WI38 (cell line): ENCODE measurements at regions not wholly inside any gene's neighbourhood (a gene's known extent, or its start where the extent isn't known, plus 50 kb on each side); places are given as distances from the start of the nearest gene placed in this dataset.

Experiments
- H3K4me3 ChIP-seq: 2 replicates; pipeline ENCODE4 v1.5.1; 2011; ENCODE audit warnings: low read depth, mild to moderate bottlenecking, control low read depth, low read length
- CTCF ChIP-seq: IDR thresholded peaks from 2 replicates; pipeline ENCODE4 v1.5.1; 2012; ENCODE audit warnings: low read depth, mild to moderate bottlenecking, control low read depth, low read length

DNA sequence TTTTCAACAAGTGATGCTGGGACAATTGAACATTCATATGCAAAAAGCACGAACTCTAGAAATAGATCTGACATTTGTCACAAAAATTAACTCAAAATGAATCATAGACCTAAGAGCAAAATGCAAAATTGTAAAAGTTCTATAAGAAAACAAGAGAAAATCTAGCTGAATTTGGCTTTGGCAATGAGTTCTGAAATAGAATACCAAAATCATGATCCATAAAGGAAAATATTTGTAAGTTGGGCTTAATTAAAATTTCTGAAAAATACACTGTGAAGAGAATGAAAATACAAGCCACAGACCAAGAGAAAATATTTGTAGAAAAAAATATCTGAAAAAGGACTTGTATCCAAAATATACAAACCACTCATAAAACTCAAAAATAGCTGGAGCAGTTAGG, 698.8 kb upstream of the CELF2 start:
- TF ChIP-seq CTCF, result no peak
- H3K4me3 ChIP-seq, result no peak overlapping the region

DNA sequence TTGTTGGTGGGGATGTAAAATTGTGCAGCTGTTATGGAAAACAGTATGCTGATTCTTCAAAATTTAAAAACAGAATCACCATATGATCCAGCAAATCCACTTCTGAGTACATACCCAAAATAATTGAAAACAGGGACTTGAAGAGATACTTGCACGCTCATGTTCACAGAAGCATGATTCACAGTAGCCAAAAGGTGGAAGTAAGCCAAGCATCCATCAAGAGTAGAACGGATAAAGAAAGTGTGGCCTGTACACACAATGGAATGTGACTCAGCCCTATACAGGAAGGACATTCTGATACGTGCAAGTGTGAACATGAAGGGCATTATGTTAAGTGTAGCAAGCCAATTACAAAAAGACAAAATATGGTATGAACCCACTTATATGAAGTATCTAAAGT, 696.7 kb upstream of the CELF2 start:
- TF ChIP-seq CTCF, result no peak
- H3K4me3 ChIP-seq, result no peak overlapping the region

DNA sequence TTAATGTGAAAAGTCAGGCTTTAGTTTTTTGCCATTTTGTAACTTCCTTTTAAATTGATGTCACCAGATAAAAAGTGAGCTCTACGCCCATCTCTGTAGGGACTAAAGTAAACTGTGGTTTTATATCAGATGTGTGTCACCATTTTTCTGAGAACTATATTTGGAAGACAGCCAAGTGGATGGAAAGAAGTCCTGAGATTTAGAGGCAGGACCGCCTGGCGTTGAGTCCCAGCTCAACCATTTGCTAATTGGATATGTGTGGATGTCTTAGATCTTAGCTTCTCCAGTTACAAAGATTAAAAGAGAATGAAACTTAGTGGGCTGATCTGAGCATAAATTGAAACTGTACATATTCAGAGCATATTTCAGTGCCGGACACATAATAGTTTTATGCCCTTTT, 691.6 kb upstream of the CELF2 start:
- TF ChIP-seq CTCF, result no peak
- no peak overlapping the region for H3K4me3 ChIP-seq

- H3K4me3 ChIP-seq, result no peak overlapping the region
- no peak for TF ChIP-seq CTCF
Measured at GRCh38 chr10:10327934-10328333, 689.7 kb upstream of the CELF2 start.

- no peak for TF ChIP-seq CTCF
- no peak overlapping the region for H3K4me3 ChIP-seq
Measured at GRCh38 chr10:10330418-10330817, 687.3 kb upstream of the CELF2 start.

DNA sequence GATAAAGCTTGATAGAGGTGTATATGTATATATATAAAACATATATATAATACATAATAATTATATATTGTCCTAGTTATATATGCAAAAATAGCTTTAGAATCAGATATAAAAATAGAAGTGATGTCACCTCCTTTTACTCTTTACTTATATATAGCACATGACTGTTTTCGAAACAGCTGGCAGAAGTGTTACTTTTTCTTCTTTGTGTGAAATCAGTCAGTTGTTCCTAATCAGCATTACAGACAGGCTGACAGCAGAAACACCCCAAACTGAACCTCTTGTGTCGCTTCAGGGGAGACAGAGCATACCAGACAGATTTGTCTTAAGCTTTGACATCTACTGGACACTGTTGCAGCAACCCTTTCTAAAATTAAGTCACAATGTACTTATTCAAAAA, 684.9 kb upstream of the CELF2 start:
- no peak for TF ChIP-seq CTCF
- H3K4me3 ChIP-seq, result no peak overlapping the region

DNA sequence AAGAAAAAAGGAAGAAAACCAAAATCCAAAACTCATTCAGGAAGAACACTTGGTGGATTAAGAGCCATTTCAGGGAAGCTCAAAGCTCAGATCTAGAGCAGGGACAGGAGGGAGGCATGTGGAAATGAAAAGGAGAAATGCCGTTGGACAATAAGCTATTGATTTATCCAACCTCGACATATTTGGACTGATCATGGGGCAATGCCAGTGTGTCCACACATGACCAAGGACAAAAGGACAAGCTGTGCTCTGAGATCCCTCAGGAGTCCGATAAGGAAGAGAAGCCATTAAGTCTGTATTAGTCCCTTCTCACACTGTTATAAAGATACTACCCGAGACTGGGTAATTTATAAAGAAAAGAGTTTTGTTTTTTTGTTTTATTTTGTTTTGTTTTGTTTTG, 684.0 kb upstream of the CELF2 start:
- no peak for TF ChIP-seq CTCF

More for the DNA sequence above, 684.0 kb upstream of the CELF2 start:
- no peak overlapping the region for H3K4me3 ChIP-seq
